ENCODE measurements at regions not wholly inside any gene's neighbourhood (a gene's known extent, or its start where the extent isn't known, plus 50 kb on each side); places are given as distances from the start of the nearest gene placed in this dataset.
"Not testable (repeated sequence)": the region's sequence is repeated elsewhere in the genome, so short reads cannot be mapped to it uniquely, and the experiment has no call there.

DNA sequence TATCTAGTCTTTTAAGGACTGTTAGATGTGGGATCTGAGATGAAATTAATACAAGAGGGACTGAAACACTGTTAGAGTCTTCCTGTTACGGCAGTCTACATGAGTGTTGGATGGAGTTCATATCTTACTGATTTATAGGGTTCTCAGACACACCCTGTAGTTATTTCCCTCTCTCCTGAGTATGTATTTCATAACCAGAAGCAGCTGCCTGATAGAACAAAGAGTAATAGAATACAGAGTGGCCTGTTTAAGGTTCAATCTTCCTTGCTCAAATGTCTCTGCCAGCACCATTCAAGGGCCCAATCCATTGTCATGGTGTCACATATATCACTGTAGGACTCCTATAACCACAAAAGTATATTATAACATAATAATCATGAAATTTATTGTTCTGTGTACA is 1229.1 kb upstream of the ACVR2A start:
- DNase-seq (ENCODE audit: low read depth, low spot score) = no peak

DNA sequence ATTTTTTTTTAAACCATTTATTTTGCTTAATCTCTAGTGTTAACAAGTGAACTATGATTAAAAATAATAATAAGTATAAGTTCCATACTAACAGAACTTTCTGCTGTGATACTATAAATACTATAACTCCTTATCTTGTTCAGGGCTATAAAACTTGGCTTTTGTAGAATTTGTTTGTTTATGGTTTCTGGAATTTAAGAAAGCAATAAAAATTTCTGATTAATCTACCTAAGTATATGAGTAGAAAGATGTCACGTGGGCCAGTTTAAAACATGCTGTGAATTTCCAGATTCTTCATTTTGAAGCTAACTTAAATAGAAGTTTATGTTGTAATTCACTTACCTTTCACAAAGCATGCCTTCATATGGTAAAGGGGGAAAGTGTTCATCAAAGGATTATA is 1236.3 kb upstream of the ACVR2A start:
- DNase-seq (ENCODE audit: low read depth, low spot score) = no peak

DNA sequence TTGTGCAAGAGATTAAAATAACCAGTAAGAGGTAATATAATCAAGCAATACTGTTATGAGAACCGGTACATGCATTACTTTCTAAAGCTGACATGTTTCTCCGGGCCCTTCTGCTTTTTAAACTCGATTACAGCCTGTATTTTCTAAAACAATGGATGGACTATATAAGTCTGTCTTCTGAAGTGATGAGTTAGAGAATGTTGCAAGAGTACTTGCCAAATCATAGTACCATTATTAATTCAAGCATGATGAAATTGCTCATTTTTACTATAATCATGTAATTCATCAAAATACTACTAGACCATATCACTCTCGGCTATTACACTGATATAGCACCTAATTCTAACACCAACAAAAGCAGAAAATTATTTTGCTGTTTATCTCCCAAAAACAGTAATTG is 1240.3 kb upstream of the ACVR2A start:
- DNase-seq (ENCODE audit: low read depth, low spot score) = no peak

DNA sequence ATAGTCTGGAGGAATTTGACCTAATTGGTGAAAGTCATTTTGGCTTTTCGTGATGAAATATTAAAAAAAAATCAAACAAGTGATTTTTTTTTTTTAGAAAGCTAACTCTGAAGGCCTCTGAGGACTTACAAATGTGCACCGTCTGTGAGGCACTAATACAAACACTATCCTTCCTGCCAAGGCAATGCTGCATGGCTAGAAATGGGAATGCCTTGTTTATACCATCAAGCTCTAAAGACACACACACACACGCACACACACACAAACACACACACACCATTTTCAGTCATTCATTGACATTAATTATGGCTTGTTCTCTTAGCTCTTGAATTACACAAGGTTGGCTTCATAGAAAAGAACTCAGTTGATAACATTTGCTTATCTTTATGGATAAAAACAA is 1242.0 kb upstream of the ACVR2A start:
- DNase-seq (ENCODE audit: low read depth, low spot score) = no peak

DNA sequence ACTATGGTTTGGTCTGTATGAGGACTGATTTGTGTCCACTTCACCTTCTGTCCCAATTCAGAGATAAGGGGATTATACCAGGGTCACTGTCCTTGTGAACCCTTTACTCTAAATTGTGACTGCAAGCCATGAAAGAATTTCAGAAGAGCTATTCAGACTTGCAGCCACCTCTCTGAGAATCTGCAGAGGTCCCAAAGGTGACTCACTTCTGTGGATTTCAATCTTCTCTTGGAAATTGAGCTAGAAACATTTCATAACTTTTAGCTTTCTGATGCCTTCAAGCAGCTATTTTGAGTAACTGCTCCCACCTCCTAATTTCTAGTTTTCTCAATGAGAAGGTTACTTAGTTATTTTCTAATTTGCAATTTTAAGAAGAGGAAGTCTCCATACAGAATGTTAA is 1242.4 kb upstream of the ACVR2A start:
- DNase-seq (ENCODE audit: low read depth, low spot score) = no peak

DNA sequence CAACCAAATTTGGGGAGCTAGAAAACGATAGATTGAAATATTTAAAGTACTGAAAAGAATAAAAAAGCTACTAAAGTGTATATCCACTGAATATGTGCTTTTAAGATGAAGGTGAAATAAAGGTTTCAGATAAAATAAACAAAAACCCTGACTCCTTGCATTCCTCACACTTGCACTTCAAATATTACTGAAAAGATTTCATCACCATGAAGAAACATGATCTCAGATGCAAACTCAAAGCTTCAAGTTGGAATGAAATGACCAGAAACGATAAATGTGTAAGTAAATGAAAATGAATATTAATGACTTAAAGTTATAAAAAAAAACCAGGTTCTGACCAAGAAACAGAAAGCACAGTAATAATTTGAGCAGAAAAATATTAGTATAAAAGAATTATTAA is 1246.0 kb upstream of the ACVR2A start:
- DNase-seq (ENCODE audit: low read depth, low spot score) = no peak

DNA sequence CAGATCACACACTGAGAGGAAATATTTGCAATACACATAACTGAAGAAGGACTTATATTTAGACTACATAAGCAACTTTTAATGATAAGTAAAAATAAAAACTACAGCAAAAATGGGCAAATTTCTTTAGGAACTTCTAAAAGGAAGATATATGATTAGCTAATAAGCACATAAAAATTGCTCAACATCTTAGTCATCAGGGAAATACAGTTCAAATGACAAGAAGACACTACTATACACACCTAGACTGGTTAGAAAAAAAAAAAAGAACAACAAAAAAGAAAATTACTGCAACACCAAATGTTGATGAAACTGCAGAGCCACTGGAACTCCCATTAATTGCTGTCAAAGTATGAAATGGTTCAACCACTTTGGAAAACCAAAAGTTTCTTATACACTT is 1247.5 kb upstream of the ACVR2A start:
- no peak for DNase-seq (ENCODE audit: low read depth, low spot score)

DNA sequence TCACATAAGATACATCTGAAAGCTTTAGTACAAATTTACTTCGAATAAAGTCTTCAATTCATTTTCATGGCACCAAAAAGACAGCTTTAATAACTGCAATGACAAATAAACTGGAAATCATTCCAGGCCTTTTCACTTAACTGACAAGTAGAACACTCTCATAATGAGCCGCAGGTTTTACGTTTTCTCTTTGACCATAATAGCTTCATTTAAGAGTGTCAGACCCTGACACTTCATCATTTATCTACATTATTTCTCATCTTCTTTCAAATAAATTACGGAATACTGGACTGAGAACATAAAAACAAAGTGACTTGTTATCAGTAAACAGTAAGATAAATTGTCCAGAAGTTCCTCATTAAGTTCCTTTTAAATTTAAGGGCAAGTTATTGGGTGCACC is 1252.9 kb upstream of the ACVR2A start:
- no peak for DNase-seq (ENCODE audit: low read depth, low spot score)

DNA sequence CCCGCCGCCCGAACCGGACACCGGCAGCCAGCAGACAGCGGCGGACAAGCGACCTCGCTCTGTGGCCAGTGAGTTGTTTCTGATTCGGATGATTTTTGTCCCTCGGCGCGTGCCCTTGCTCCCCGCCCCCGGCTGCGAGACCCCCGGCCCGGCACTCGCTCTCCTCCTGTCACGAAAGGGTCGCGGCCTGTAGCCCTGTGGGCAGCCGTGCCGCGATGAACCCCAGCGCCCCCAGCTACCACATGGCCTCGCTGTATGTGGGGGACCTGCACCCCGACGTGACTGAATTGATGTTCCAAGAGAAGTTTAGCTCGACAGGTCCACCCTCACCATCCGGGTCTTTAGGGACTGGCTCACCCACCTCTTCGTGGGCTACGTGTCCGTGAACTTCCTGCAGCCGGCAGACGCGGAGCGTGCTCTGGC is 1257.5 kb upstream of the ACVR2A start:
- no peak for DNase-seq (ENCODE audit: low read depth, low spot score)

DNA sequence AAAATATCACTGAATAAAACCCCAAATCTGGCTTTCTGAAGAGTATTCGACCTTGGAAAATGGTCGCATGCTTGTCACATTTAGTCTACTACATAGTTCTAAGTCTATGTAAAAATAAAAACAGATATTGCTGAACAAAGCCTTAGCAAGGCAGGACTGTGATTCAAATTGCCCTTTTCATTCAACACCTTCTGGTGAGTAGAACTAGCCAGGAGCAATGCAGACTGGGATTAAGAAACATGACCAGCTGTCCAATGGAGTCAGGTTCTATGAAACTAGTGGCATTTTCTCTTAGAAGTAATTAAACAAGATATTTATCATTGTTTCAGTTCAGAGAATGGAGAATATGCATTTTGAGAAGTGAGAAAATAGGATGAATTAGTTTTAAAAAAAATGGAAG is 1260.5 kb upstream of the ACVR2A start:
- DNase-seq (ENCODE audit: low read depth, low spot score) = no peak

DNA sequence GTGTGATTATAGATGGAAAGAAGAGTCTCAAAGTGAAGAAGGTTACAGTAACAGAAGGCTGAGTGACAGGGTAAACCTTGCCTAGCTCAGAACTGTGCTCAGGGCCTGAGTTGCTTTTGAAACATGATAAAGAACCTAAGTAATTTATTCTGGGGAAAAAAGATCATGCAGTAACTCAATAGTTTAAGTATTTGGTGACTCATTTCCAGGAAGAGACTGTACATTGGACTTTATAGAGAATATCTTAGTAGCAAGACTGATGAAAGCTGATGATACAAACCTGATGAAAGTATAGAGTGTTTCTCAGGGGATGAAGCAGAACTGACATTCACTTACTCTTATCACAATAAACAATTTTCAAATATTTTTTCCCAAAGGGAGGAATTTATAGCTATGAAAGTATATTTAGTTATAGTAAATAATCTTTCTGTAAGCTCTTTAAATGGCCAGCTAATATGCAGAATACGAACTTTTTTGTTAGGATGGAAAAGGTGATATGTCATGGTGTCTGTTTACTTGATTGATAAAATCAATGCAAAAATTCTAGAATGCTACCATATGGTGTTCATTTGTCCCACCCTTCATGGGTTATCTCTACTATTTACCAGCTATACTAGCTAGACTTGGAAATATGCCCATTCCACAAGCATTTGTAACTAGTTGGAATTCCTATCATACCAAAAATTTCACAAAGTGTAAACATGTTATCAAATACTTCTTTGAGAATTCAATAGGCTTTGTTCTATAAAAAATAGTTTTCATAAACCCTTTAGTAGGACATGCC is 1265.5 kb upstream of the ACVR2A start:
- no peak for DNase-seq (ENCODE audit: low read depth, low spot score)

DNA sequence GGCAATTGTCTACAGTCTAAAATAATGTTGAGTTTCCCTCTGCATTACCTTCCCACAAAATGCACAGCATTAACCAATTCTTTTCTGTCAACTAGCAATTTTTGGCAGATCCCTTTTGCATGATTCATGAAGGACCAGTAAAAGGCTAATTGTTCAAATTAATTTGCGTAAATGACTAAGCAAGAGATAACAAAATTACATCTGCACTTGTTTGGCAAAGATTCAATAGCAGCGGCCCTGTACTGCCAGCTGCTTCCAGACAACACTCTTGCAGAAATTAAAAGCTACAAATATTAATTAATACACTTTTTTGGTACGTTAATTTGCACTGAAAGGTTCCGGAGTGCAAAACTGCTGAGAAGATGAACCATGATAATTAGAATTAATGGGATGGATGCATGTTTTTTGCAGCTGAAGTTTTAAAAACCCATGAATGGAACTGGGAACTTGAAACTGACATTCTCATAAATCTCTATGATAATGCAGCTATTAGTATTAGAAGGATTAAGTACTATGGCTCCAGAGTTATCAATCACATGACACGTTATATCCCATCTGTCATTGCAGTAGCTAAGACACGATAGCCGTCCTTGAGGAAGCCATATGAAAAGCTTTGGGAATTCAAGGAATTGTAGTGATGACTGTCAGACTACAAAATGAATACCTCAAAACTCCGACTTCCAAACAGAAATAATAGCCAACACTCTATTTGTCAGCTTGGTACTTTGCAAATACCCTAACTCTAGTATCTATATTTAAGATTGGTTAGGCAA is 1268.3 kb upstream of the ACVR2A start:
- no peak for DNase-seq (ENCODE audit: low read depth, low spot score)

DNA sequence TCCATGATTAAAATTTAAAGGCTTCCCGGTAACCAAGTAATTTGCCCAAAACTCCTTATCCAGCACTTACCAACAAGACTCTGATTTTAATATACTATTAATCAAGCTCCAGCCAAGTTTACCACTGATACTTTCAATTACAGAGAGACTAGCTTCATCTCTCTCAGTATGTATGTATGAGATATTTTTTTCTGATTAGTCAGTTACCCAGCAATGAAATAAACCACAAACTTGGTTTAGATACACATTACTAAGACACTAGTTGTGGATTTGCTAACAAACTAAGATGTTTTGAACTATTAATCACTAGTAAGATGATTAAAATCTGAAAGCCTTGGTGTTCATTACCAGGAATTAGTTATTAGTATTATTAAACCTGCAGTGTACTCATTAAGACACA is 1272.2 kb upstream of the ACVR2A start:
- DNase-seq (ENCODE audit: low read depth, low spot score) = no peak

DNA sequence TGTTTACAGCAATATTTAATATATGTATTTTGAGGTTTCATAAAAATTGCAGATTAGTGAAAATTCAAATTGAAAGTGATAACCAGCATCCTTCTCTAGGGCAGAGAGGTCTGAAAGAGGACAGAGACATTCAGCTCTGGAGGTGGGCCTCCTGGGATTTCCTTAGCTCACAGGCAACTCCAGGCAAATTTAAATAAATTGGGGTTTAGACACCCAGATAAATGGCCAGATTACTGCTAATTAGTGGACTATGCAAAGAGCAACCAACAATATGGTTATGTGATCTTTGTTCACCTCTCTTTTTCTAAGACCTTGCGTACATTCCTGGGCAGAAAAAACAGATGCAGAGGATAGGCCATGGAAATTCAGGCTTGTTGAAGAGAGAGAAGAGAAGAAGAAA is 1282.8 kb upstream of the ACVR2A start:
- no peak for DNase-seq (ENCODE audit: low read depth, low spot score)

DNA sequence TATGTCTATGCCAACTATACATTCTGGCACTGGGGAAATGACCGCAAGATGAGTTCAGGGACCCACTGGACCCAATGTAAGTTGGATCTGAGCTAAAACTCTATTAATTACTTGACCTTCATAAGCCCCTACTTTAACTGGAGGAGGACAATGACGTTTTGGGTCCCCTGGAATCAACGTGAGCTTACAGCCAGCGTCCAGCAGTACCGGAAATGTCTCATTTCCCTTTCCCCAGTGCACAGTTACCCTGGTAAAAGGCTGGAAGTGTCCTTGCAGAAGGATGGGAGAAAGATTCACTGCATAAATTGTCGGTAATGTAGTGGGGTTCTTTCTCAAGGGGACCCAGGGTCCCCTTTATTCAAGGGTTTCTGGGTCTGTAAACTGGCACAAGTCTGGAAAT is 1297.6 kb upstream of the ACVR2A start:
- DNase-seq (ENCODE audit: low read depth, low spot score) = no peak

DNA sequence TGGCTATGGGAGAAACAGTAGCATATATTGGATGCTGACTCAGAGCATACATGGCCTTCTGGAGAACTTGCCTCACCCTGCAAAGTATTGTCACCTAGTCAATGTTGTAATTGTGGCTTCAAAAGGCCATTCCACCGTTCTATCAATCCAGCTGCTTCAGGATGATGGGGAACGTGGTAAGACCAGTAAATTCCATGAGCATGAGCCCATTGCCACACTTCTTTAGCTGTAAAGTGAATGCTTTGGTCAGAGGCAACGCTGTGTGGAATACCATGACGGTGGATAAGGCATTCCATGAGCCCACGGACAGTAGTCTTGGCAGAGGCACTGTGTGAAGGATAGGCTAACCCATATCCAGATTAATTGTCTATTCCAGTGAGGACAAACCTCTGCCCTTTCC is 1300.1 kb upstream of the ACVR2A start:
- DNase-seq (ENCODE audit: low read depth, low spot score) = no peak

DNA sequence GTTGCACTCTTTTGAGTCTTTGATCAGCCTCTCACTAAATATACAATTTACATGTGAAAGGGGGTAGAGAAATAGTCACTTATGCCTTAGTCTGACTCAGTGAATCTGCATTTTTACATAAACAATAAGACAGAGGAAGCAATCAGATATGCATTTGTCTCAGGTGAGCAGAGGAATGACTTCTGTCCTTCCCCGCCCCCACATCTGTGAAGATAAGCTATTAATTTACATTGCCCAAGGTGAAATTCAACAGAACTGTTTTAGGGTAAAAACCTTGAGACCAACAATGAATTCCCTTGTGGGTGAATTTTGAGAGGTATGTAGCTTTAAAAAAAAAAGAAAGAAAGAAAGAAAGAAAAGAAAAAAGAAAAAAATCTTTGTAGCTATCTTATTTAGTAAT is 1302.9 kb upstream of the ACVR2A start:
- no peak for DNase-seq (ENCODE audit: low read depth, low spot score)

DNA sequence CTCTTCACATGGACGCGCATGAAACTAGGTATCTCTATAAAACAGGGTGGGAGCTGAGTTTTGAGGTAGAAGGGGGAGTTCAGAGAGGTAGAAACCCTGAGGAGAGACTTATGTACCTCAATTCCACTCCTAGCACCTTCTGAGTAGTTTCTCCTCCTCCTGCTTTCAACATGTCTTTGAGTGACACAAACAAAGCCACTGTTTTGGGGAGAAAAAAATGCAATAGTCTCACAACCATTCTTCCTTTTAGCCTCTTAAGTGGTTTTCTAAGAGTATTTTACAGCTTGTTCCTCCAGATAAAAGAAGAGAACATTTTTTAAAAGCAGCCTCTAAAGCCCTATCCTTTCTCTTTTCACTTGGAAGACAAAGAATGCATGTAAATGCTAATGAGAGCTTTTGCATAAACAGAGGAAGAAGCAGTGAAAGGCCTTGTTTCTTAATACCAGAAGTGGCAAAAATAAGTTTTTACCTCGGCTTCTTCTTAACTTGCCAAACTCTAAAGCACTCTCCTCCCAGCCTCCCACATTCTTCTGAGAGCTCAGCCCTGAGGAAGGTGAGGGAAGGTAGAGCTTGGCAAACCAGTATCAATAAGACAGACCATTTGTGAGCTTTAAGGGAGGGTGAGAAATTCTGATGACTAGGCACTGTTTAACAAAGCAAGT is 1304.4 kb upstream of the ACVR2A start:
- no peak for DNase-seq (ENCODE audit: low read depth, low spot score)

DNA sequence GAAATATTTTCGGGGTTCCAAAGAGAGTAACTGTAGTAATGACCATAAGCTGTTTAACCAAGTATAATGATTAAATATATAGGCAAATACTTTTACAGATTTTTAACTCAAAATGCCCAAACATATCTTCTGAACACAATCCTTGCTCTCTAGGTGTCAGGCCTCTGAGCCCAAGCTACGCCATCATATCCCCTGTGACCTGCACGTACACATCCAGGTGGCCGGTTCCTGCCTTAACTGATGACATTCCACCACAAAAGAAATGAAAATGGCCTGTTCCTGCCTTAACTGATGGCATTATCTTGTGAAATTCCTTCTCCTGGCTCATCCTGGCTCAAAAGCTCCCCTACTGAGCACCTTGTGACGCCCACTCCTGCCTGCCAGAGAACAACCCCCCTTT is 1305.1 kb upstream of the ACVR2A start:
- DNase-seq (ENCODE audit: low read depth, low spot score) = not testable (repeated sequence)

DNA sequence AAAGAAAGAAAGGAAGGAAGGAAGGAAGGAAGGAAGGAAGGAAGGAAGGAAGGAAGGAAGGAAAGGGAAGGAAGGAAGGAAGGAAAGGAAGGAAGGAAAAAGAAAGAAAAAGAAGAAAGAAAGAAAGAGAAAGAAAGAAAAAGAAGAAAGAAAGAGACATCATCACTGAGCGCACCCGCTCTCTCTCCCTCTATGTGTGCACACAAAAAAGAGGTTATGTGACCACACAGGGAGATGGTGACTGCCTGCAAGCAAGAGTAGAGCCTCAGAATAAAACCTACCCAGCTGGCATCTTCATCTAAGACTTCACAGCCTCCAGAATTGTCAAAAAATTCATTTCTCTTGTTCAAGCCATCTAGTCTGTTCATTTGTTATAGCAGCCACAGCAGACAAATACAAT is 1307.4 kb upstream of the ACVR2A start:
- DNase-seq (ENCODE audit: low read depth, low spot score) = no peak

DNA sequence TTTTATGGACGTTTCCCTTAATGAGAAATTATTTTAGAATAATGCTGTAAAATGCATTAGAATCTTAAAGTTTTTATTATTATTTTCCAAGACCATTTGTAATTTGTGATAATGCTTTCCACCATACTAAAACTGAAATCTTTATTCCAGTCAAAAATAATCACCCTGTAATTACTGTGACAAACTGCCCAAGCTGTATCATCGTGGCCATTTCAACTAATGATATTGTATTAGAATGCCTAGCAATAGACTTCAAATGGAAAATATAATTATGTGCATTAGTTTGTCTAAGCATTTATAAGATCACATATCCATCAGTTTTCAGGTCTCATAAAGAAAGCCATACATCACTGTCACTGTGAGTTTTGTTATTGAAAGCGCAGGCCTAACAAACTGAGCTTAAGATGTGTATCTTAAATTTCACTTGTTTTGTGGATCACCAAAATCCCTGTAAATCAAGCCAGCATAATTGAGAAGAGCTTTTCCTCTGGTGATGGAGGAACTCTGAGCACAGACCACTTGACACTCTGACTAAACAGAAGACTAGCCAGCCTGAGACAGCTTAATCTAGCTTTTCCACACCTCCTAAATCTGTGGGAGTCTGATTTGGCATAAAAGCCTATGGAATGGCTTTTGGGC is 1312.2 kb upstream of the ACVR2A start:
- no peak for DNase-seq (ENCODE audit: low read depth, low spot score)

DNA sequence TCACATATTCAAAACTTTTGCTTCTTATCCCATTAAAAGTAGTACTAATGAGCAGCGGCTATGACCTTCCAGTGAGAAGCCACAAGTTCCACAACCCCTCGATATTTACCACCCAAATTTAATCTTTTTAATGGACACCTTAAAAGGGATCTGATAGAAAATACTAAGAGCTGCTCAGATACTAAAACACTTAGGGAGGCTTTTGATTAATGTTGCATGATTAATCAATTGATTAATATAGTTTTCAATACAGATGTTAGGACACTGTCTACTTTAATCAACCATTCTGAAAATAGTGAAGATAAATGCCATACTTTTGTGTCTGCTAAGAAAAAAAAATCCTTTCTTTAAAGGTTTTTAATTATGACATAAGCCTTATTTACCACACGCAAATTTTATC is 1312.8 kb upstream of the ACVR2A start:
- no peak for DNase-seq (ENCODE audit: low read depth, low spot score)

Measured in smooth muscle cell of the brain vasculature (primary cell).